Hepatocyte (in vitro differentiated cells): ENCODE measurements at regions not wholly inside any gene's neighbourhood (a gene's known extent, or its start where the extent isn't known, plus 50 kb on each side); places are given as distances from the start of the nearest gene placed in this dataset.

ENCODE experiments used
- CTCF ChIP-seq: fragments of 200-600 bp; sonication (generic); IDR thresholded peaks from 2 replicates; pipeline ENCODE4 v1.5.1; 2016; ENCODE audit warnings: antibody characterized with exemption, mild to moderate bottlenecking; ENCODE audit not compliant: poor library complexity
- EZH2 ChIP-seq: fragments of 200-600 bp; sonication (generic); IDR thresholded peaks from 2 replicates; pipeline ENCODE4 v1.6.1; 2016; ENCODE audit warnings: antibody characterized with exemption, mild to moderate bottlenecking, borderline replicate concordance

GRCh38 chr17:77528516-77529327 lies 388.0 kb downstream of the SEC14L1 start:
- TF ChIP-seq CTCF, result peak; percentile 12
- no peak for TF ChIP-seq EZH2
